ENCODE measurements at regions not wholly inside any gene's neighbourhood (a gene's known extent, or its start where the extent isn't known, plus 50 kb on each side); places are given as distances from the start of the nearest gene placed in this dataset.

DNA sequence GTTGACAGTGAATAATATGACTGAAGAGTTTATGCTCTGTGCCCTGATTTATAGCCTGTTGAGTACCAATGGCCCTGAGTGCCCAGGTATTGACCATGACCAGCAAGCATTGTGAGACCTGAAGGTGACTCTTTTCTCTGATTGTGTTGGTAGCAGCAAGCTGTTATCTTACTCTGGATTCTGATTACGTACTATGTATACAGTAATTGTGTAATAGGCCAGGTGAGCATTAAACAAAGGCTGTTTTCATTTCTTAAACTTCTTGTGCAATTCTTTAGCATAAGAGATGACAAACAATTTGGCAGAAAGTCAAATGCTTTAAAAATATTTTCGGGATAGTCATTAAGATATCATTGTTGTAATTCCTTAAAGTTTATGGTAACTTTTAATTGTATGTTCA lies 111.7 kb upstream of the PTPRK start:
- no peaks in the 10 kb centered on the region for H3F3A ChIP-seq (ENCODE audit: insufficient read depth)
- no peak overlapping the region for H2AFZ ChIP-seq
- in situ Hi-C loops (cut with MboI) = no loop called here
- H3K79me2 ChIP-seq (ENCODE audit: insufficient read depth) = no peaks in the 10 kb centered on the region
- H3K9ac ChIP-seq = no peak overlapping the region
- DNase-seq = no peak
- no peaks in the 10 kb centered on the region for H3K27me3 ChIP-seq (replicated peaks; ENCODE audit: insufficient read depth)
- no peaks in the 10 kb centered on the region for H3K9me3 ChIP-seq (ENCODE audit: low read depth)
- H3K27ac ChIP-seq = no peak overlapping the region
- TF ChIP-seq EZH2phosphoT487 (IDR thresholded peaks at IDR 0.05; ENCODE audit: insufficient read depth, low read depth) (no peak), EZH2 (IDR thresholded peaks at IDR 0.05; ENCODE audit: insufficient read depth, poor library complexity, severe bottlenecking) (no peak)
- no peaks in the 10 kb centered on the region for H4K20me1 ChIP-seq (ENCODE audit: insufficient read depth)
- H3K4me3 ChIP-seq = no peak overlapping the region
- no peaks in the 10 kb centered on the region for H3K36me3 ChIP-seq (ENCODE audit: low read depth)
- H3K9me2 ChIP-seq (ENCODE audit: insufficient read depth) = no peaks in the 10 kb centered on the region
- 89 to 94% methylated on average over 2 of the region's 2 CpGs for WGBS, 2 experiments (ENCODE audit: low coverage in 1 of 2, low lambda C conversion rate in 2 of 2, missing lambda C conversion rate in 2 of 2)
- H3K4me1 ChIP-seq (ENCODE audit: insufficient read depth) = no peaks in the 10 kb centered on the region
- H3K4me2 ChIP-seq (ENCODE audit: unreplicated experiment) = no peak overlapping the region

DNA sequence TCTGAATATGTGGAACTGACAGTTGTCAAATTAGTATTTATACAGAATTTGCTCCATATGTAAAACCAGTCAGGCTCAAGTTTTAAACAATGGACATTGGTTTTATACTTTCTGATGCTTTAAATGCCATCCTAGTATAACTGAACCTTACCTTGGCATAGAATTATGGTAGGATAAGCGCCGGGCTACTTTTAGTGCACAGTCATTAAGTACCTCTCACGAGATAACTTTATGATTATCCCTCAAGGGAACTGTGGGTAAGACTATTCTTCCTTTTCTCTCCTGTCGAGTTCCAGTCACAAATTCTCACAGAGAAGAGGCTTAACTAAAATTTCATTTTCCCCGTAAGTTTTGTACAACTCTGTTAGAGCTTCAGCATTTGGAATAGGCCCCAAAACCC lies 110.6 kb upstream of the PTPRK start:
- WGBS, 2 experiments (ENCODE audit: low coverage in 1 of 2, low lambda C conversion rate in 2 of 2, missing lambda C conversion rate in 2 of 2) = 77 to 82% methylated on average over 5 of the region's 5 CpGs
- H3F3A ChIP-seq (ENCODE audit: insufficient read depth) = peaks cover 5% of the 10 kb centered on the region; the same call in 1 of the 2 replicates

DNA sequence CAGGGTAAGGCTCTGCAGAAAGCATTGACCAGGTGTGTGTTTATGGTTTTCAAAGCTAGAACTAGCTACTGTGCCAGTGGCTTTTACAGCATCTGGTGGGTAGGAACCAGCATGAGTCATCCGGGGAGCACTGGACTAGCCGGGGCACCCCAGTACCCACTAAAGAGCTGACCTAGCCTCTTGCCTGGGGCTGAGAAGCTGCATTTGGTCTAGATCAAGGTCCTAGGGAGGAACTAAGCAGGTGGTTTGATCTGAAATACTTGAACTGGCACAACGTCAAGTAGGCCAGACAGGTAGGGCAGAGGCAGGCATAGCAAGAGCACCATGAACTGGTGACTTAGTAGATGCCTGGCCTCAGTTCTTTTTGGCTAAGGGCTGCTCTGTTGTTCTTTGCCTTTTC lies 109.8 kb upstream of the PTPRK start:
- Histone ChIP-seq H3K4me2 (ENCODE audit: unreplicated experiment) (no peak overlapping the region), H3K27me3 (replicated peaks; ENCODE audit: insufficient read depth) (no peaks in the 10 kb centered on the region), H3K9me2 (ENCODE audit: insufficient read depth) (no peaks in the 10 kb centered on the region), H3K79me2 (ENCODE audit: insufficient read depth) (no peaks in the 10 kb centered on the region), H3K4me1 (ENCODE audit: insufficient read depth) (peaks cover 6% of the 10 kb centered on the region; the same call in 1 of the 2 replicates), H3K36me3 (ENCODE audit: low read depth) (no peaks in the 10 kb centered on the region), H4K20me1 (ENCODE audit: insufficient read depth) (no peaks in the 10 kb centered on the region), H3F3A (ENCODE audit: insufficient read depth) (peaks cover 6% of the 10 kb centered on the region; the same call in 1 of the 2 replicates), H2AFZ (no peak overlapping the region), H3K4me3 (no peak overlapping the region), H3K9me3 (ENCODE audit: low read depth) (no peaks in the 10 kb centered on the region), H3K9ac (no peak overlapping the region), H3K27ac (no peak overlapping the region)
- TF ChIP-seq EZH2 (IDR thresholded peaks at IDR 0.05; ENCODE audit: insufficient read depth, poor library complexity, severe bottlenecking) = no peak
- no peak for TF ChIP-seq EZH2phosphoT487 (IDR thresholded peaks at IDR 0.05; ENCODE audit: insufficient read depth, low read depth)
- 71 to 72% methylated on average over 3 of the region's 3 CpGs for WGBS, 2 experiments (ENCODE audit: low coverage in 1 of 2, low lambda C conversion rate in 2 of 2, missing lambda C conversion rate in 2 of 2)
- DNase-seq = no peak
- in situ Hi-C loops (cut with MboI) = no loop called here

More for the DNA sequence above, 110.6 kb upstream of the PTPRK start:
- Histone ChIP-seq H3K27me3 (replicated peaks; ENCODE audit: insufficient read depth) (no peaks in the 10 kb centered on the region), H3K4me3 (no peak overlapping the region), H3K4me2 (ENCODE audit: unreplicated experiment) (no peak overlapping the region), H3K4me1 (ENCODE audit: insufficient read depth) (peaks cover 4% of the 10 kb centered on the region; the same call in 1 of the 2 replicates), H3K9me2 (ENCODE audit: insufficient read depth) (no peaks in the 10 kb centered on the region), H3K79me2 (ENCODE audit: insufficient read depth) (no peaks in the 10 kb centered on the region), H3K36me3 (ENCODE audit: low read depth) (no peaks in the 10 kb centered on the region), H3K9ac (no peak overlapping the region), H3K9me3 (ENCODE audit: low read depth) (no peaks in the 10 kb centered on the region), H4K20me1 (ENCODE audit: insufficient read depth) (no peaks in the 10 kb centered on the region), H2AFZ (no peak overlapping the region), H3K27ac (no peak overlapping the region)
- TF ChIP-seq EZH2phosphoT487 (IDR thresholded peaks at IDR 0.05; ENCODE audit: insufficient read depth, low read depth) = no peak
- no peak for TF ChIP-seq EZH2 (IDR thresholded peaks at IDR 0.05; ENCODE audit: insufficient read depth, poor library complexity, severe bottlenecking)
- in situ Hi-C loops (cut with MboI) = no loop called here
- no peak for DNase-seq

DNA sequence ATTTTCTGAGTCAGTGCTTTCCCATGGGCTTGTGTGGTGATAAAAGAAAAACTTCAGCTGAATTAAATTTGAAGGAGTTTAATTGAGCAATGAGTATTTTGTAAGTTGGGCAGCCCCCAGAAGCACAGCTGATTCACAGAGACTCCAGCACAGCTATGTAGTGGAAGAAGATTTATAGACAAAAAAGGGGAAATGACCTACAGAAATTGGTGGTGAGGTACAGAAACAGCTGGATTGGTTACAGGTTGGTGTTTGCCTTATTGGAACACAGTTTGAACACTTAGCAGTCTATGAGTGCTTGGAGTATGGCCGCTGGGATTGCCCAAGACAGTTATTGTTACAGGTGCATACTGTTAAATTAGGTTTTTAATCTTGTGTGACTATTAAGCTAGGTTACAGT lies 96.9 kb upstream of the PTPRK start:
- no peaks in the 10 kb centered on the region for H3F3A ChIP-seq (ENCODE audit: insufficient read depth)
- H3K9me2 ChIP-seq (ENCODE audit: insufficient read depth) = no peaks in the 10 kb centered on the region
- no peak for TF ChIP-seq EZH2 (IDR thresholded peaks at IDR 0.05; ENCODE audit: insufficient read depth, poor library complexity, severe bottlenecking)
- no peak for TF ChIP-seq EZH2phosphoT487 (IDR thresholded peaks at IDR 0.05; ENCODE audit: insufficient read depth, low read depth)
- WGBS, 2 experiments (ENCODE audit: low coverage in 1 of 2, low lambda C conversion rate in 2 of 2, missing lambda C conversion rate in 2 of 2) = 72 to 84% methylated on average over 1 of the region's 1 CpG
- no peaks in the 10 kb centered on the region for H3K27me3 ChIP-seq (replicated peaks; ENCODE audit: insufficient read depth)
- no peak overlapping the region for H3K27ac ChIP-seq
- no peak overlapping the region for H3K4me3 ChIP-seq
- no peaks in the 10 kb centered on the region for H3K9me3 ChIP-seq (ENCODE audit: low read depth)
- no peaks in the 10 kb centered on the region for H3K36me3 ChIP-seq (ENCODE audit: low read depth)
- H2AFZ ChIP-seq = no peak overlapping the region
- no peak overlapping the region for H3K4me2 ChIP-seq (ENCODE audit: unreplicated experiment)
- no peaks in the 10 kb centered on the region for H4K20me1 ChIP-seq (ENCODE audit: insufficient read depth)
- no peak for DNase-seq
- no peak overlapping the region for H3K9ac ChIP-seq
- in situ Hi-C loops (cut with MboI) = no loop called here
- H3K79me2 ChIP-seq (ENCODE audit: insufficient read depth) = no peaks in the 10 kb centered on the region
- H3K4me1 ChIP-seq (ENCODE audit: insufficient read depth) = no peaks in the 10 kb centered on the region

DNA sequence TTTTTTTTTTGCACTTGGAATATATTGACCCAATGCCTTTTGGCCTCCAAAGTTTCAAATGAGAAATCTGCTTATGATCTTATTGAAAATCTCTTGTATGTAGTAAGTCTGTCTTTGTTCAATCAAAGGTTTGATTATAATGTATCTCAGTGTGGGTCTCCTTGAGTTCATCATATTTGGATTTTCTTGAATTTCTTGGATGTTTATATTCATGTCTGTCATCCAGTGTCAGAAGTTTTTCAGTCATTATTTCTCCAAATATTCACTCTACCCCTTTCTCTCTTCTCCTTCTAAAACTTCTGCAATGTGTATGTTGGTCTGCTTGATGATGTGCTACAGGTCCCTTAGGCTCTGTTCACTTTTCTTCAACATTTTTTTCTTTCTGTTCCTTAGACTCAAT lies 95.9 kb upstream of the PTPRK start:
- Histone ChIP-seq H3K9ac (no peak overlapping the region), H2AFZ (no peak overlapping the region), H3K9me3 (ENCODE audit: low read depth) (no peaks in the 10 kb centered on the region), H3K27ac (no peak overlapping the region), H3K9me2 (ENCODE audit: insufficient read depth) (no peaks in the 10 kb centered on the region), H3K36me3 (ENCODE audit: low read depth) (no peaks in the 10 kb centered on the region), H3K27me3 (replicated peaks; ENCODE audit: insufficient read depth) (no peaks in the 10 kb centered on the region), H4K20me1 (ENCODE audit: insufficient read depth) (no peaks in the 10 kb centered on the region), H3F3A (ENCODE audit: insufficient read depth) (no peaks in the 10 kb centered on the region), H3K4me2 (ENCODE audit: unreplicated experiment) (no peak overlapping the region), H3K79me2 (ENCODE audit: insufficient read depth) (no peaks in the 10 kb centered on the region), H3K4me1 (ENCODE audit: insufficient read depth) (no peaks in the 10 kb centered on the region), H3K4me3 (no peak overlapping the region)
- no peak for DNase-seq
- in situ Hi-C loops (cut with MboI) = no loop called here
- TF ChIP-seq EZH2 (IDR thresholded peaks at IDR 0.05; ENCODE audit: insufficient read depth, poor library complexity, severe bottlenecking) (no peak), EZH2phosphoT487 (IDR thresholded peaks at IDR 0.05; ENCODE audit: insufficient read depth, low read depth) (no peak)

Measured in GM23248 (cell line).